Pancreas (tissue), 10 donors: ENCODE measurements at regions not wholly inside any gene's neighbourhood (a gene's known extent, or its start where the extent isn't known, plus 50 kb on each side); places are given as distances from the start of the nearest gene placed in this dataset.

Source experiments
- ATAC-seq, 4 donors: fragments of 200-7000 bp; cut with Tn5 transposase; one replicate each; pipeline versions ENCODE4 v1.8.0 to v1.9.1; 2020; ENCODE audit warnings: mild to moderate bottlenecking in 4 of 4, moderate library complexity in 4 of 4
- DNase-seq, 6 donors: peaks; one replicate each; pipeline ENCODE4 v3.0.0-alpha.2; 2020
- FAIRE-seq: peaks from 2 replicates; lab custom pipeline; 2012; peaks lifted over from hg19 to GRCh38; lab: Jason Lieb, UNC
- H3K27ac ChIP-seq, 4 donors: fragments of 200-600 bp; sonication (generic); 1 replicate in 3 of 4; 2 replicates in 1 of 4; pipeline versions ENCODE4 v1.5.0 to v1.8.0; 2020
- H3K27me3 ChIP-seq, 4 donors: fragments of 200-600 bp; one replicate each; pipeline ENCODE4 v1.8.0; 2021
- H3K36me3 ChIP-seq, 3 donors: fragments of 200-600 bp; sonication (generic) in 1 of 3; one replicate each; pipeline versions ENCODE4 v1.5.0 to v1.8.0; 2020 to 2021
- H3K4me1 ChIP-seq, 3 donors: fragments of 200-600 bp; one replicate each; pipeline ENCODE4 v1.8.0; 2021
- H3K4me3 ChIP-seq, 4 donors: fragments of 200-600 bp; sonication (generic) in 2 of 4; one replicate each; pipeline versions ENCODE4 v1.5.0 to v1.8.0; 2020 to 2021
- H3K9me3 ChIP-seq, 4 donors: fragments of 200-600 bp; one replicate each; pipeline ENCODE4 v1.8.0; 2021
- WGBS, 2 donors: extraction: QIAGEN DNeasy Blood & Tissue Kit; methylation state at CpG; one replicate each; pipeline ENCODE4 v1.1.7; 2013; 5-methylcytosine and 5-hydroxymethylcytosine counted together
- intact Hi-C, 3 donors: fragments of 100-400 bp; cut with DNase I; formaldehyde crosslinking; loops; one replicate each; pipeline versions ENCODE4 v1.11.1 to v1.14.2; 2022
- TF ChIP-seq, protein P1 (sequence below), 4 donors: fragments of 200-600 bp; sonication (generic) in 3 of 4; IDR thresholded peaks; one replicate each; pipeline versions ENCODE4 v1.5.0 to v1.8.0; 2021; ENCODE audit warnings: antibody characterized with exemption in 4 of 4
- donor health status: healthy with polysubstance abuse.
- donor health status: DM: no; HTN: no; CAD: no; lungs with moderate emphysema.
- donor health status: DM: no; HTN: no; CAD: no.
- donor health status: control.
- donor health status: control.
- donor health status: Bipolar disorder and iron deficiency.
- donor health status: DM: yes; HTN: yes; CAD: no.
- donor health status: DM: no; HTN: no; CAD: no.
- donor health status: DM: no; HTN: no; CAD: no.
- donor health status: DM: yes; HTN: yes; CAD: no.

DNA sequence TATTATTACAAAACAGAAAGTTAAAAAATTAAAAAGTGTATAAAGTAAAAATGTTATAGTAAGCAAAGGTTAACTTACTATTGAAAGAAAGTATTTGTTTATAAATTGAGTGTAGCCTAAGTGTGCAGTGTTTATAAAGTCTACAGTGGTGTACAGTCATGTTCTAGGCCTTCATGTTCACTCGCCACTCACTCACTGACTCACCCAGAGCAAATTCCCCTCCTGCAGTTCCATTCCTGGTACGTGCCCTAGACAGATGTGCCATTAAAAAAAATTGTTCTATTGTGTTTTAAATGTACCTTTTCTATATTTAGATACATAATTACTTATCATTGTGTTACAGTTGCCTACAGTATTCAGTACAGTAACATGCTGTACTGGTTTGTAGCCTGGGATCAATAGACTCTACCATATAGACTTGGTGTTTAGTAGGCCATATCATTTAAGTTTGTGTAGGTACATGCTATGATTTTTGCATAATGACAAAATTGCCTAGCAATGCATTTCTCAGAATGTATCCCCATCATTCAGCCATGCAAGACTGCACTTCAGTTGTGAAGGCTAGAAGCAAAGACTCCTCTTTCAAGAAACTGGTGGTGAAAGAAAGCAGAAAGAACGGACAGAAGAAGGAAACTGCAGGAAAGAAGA is 100.6 kb downstream of the DACT1 start:
- no peaks in the 10 kb centered on the region for H3K9me3 ChIP-seq
- H3K36me3 ChIP-seq = no peaks in the 10 kb centered on the region
- ATAC-seq (no peak), DNase-seq (no peak), FAIRE-seq (no peak)
- intact Hi-C loops = no loop called here
- no peak overlapping the region for H3K4me3 ChIP-seq
- H3K27me3 ChIP-seq = no peaks in the 10 kb centered on the region
- TF ChIP-seq, protein P1, sequence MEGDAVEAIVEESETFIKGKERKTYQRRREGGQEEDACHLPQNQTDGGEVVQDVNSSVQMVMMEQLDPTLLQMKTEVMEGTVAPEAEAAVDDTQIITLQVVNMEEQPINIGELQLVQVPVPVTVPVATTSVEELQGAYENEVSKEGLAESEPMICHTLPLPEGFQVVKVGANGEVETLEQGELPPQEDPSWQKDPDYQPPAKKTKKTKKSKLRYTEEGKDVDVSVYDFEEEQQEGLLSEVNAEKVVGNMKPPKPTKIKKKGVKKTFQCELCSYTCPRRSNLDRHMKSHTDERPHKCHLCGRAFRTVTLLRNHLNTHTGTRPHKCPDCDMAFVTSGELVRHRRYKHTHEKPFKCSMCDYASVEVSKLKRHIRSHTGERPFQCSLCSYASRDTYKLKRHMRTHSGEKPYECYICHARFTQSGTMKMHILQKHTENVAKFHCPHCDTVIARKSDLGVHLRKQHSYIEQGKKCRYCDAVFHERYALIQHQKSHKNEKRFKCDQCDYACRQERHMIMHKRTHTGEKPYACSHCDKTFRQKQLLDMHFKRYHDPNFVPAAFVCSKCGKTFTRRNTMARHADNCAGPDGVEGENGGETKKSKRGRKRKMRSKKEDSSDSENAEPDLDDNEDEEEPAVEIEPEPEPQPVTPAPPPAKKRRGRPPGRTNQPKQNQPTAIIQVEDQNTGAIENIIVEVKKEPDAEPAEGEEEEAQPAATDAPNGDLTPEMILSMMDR (IDR thresholded peaks at IDR 0.05) = no peak
- 55 to 89% methylated on average over 3 of the region's 3 CpGs for WGBS, 2 donors
- no peak overlapping the region for H3K27ac ChIP-seq
- no peaks in the 10 kb centered on the region for H3K4me1 ChIP-seq

DNA sequence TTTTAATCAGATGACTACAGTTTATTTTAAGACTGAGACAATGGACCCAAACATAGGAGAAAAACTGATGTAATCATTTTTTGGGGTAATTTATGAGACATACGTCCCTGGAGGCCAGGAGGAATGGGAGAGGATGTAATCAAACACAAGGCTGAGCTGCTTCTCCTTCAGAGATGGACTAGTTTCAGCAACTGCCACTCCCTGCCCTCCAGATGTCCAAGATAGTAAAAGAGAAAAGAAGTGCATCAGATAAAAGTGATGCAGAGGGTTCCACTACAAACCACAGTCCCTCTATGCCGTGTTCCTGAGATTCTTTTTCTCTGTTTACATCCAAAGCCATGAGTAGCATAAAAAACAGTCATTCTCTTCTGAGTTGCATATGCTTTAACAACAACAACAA is 101.1 kb downstream of the DACT1 start:
- Histone ChIP-seq H3K4me3 (no peak overlapping the region), H3K27ac (no peak overlapping the region), H3K4me1 (no peaks in the 10 kb centered on the region), H3K36me3 (no peaks in the 10 kb centered on the region), H3K9me3 (no peaks in the 10 kb centered on the region), H3K27me3 (no peaks in the 10 kb centered on the region)
- TF ChIP-seq, protein P1 (IDR thresholded peaks at IDR 0.05) = no peak
- intact Hi-C loops = no loop called here
- DNase-seq (no peak), ATAC-seq (no peak), FAIRE-seq (no peak)
- WGBS, 2 donors = 67 to 88% methylated on average over 2 of the region's 2 CpGs

DNA sequence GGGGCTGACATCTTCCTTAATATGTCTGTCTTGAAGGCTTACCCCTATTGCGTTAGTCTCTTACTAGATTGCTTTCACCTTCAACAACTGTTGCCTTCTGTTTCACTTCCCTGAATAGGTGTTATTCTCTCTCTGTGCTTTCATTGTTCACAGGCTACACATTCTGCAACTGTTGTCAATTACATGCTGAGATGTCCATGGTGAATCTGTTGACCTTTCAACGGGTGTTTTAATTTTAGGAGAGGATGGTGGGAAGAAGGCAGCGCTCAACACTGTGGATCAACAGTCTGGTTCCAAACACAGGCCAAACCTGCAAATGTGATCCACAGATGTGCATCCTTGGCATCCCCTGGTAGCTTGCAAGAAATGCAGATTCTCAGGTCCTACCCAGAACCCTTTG is 101.9 kb downstream of the DACT1 start:
- H3K9me3 ChIP-seq = no peaks in the 10 kb centered on the region
- no peaks in the 10 kb centered on the region for H3K36me3 ChIP-seq
- DNase-seq (no peak), ATAC-seq (no peak), FAIRE-seq (no peak)
- H3K4me3 ChIP-seq = no peak overlapping the region
- intact Hi-C loops = no loop called here
- no peak overlapping the region for H3K27ac ChIP-seq
- H3K4me1 ChIP-seq = no peaks in the 10 kb centered on the region
- WGBS, 2 donors = 80 to 86% methylated on average over 3 of the region's 3 CpGs
- TF ChIP-seq, protein P1 (IDR thresholded peaks at IDR 0.05) = no peak
- no peaks in the 10 kb centered on the region for H3K27me3 ChIP-seq

DNA sequence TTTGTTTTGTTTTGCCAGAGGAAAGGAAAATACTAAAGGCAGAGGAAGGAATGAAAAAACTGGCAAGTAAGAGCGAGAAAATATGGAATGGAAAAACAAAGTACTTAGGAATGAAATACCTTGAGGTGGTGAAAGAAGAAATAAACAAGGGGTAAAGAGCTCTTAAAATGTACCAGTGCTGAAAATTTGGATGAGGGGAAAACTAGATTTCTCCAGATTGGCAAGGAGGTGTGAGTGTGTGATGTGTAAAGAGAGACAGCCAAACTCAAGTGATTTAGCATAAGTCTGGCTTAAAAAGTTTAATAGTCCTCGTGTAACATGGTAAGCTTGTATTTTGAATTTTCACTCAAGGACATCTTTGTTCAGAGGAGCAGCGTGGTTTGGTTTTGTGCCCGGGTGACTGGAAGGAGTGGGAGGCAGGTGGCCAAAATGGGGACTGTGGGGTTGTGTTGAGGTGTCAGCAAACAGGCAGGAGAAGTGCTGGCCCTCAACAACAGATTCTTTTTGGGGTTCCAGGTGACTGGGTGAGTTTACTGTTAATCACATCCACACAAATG is 102.7 kb downstream of the DACT1 start:
- Histone ChIP-seq H3K4me3 (no peak overlapping the region), H3K27me3 (no peaks in the 10 kb centered on the region), H3K27ac (no peak overlapping the region), H3K36me3 (no peaks in the 10 kb centered on the region), H3K4me1 (no peaks in the 10 kb centered on the region), H3K9me3 (no peaks in the 10 kb centered on the region)
- DNase-seq (no peak), FAIRE-seq (no peak), ATAC-seq (no peak)
- TF ChIP-seq, protein P1 (IDR thresholded peaks at IDR 0.05) = no peak
- WGBS, 2 donors = 40 to 42% methylated on average over 4 of the region's 4 CpGs
- intact Hi-C loops = no loop called here

DNA sequence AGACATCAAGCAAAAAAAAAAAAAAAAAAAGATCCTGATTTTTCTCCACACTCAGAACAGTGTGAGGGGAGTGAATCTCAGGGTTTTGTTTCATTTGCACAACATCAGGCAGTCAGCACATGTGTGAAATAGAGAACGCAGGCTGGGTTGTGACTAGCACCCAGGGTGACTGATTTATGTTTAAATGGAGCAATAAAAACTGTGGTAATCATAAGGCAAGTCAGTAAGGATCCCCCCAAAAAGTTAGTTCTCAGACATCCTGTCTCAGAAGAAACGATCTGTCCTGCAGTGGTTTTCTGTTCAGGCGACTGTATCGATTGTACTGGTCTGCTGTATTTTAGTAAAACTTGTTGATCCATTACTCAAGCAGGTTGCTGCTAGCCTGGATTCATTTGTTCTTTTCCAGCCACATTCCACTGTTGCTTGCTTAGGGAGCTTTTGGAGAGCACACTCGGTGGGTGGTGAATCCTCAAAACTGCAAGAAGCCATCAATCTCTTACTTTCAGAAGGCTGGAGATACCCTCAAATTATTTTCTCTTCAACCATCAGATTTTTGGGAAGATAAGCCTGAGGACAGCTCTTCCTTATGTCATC is 107.1 kb downstream of the DACT1 start:
- no peak for FAIRE-seq
- Histone ChIP-seq H3K36me3 (no peaks in the 10 kb centered on the region), H3K27ac (no peak overlapping the region), H3K4me1 (peaks cover 0 to 23% (median 0%) of the 10 kb centered on the region in 3 donors), H3K4me3 (no peak overlapping the region), H3K9me3 (no peaks in the 10 kb centered on the region), H3K27me3 (no peaks in the 10 kb centered on the region)
- no peak for ATAC-seq
- 80 to 86% methylated on average over 5 of the region's 5 CpGs for WGBS, 2 donors
- intact Hi-C loops = no loop called here
- DNase-seq = no peak
- TF ChIP-seq, protein P1 (IDR thresholded peaks at IDR 0.05) = no peak
